ENCODE measurements at regions not wholly inside any gene's neighbourhood (a gene's known extent, or its start where the extent isn't known, plus 50 kb on each side); places are given as distances from the start of the nearest gene placed in this dataset.

DNA sequence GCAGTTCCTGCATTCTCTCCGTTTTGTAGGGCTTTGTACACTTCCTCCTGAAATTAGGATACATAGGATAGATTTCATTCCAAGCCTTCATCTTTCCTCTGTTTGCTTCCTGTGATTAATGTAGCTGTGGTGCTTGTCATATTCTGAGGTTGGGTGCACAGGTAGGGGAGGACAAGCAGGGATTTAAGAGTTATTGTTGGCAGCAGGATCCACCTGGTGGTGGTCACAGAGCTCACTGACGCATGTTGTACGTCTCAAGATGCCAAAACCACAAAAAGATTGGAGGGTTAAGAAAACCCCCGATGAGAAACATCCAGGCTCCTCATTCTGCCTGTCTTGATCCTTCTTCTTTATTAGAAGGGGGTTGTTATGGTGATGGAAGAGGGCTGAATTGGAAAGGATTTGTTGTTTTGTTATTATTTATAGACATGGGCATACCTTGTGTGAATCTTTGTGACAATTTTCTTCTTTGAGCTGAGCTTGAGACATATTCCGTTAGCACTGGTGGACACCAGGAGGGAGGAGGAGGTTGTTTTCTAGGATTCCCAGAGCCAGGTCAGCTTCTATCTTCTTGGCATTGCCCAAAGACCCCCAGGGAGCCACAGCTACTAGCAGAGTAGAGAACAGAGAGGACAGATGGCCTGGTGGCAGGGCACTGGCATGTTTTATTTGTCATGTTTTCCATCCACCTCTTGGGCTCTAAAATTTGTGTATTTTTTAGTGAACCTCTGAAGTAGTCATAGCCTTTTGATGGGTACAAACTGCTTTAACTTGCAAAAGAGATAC is 57.7 kb upstream of the LARS2 start:
- DNase-seq: no peak

DNA sequence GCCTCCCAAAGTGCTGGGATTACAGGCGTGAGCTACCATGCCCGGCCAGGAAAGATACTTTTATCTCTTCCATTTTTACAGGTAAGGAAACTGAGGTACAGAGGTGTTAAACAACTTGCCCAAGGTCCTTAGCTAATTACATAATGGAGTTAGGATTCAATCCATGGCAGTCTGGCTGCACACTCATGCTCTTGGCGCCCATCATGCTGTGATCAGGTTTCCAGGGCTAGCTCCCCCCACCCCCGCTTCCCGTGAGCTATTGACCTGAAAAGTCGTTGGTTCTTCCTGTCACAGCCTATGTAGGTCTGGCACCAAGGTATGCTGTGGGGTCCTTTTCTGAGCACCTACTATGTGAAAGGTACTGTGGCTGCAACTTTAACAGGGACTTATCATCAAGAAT is 55.9 kb upstream of the LARS2 start:
- DNase-seq: no peak

GRCh38 chr3:45332901-45333407 is 55.4 kb upstream of the LARS2 start:
- DNase-seq: no peak

DNA sequence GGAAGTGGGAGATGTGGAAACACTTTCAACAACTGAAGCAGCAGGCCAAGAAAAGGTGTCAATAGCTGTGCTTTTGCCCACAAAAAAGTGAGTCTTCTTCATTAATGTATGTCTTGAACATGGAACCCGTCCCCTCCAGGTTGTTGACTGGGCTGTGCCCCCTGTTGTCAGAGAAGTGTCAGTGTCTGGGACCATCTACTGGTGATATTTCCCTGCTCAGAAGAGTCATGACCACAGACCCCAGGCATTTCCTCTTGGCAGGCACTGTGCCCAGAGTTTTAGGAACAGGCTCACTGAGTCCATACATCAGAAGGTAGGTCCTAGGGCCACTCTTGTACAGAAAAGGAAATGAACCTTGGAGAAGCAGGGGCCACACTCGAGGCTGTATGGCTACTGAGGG is 54.8 kb upstream of the LARS2 start:
- DNase-seq: no peak

GRCh38 chr3:45337839-45338470 is 50.4 kb upstream of the LARS2 start:
- no peak for DNase-seq
